Lung (tissue), 11 donors: ENCODE measurements at regions not wholly inside any gene's neighbourhood (a gene's known extent, or its start where the extent isn't known, plus 50 kb on each side); places are given as distances from the start of the nearest gene placed in this dataset.
A peak's percentile ranks its signal among the peaks of the same experiment; 100 is the strongest.

Experiments used
- ATAC-seq: fragments of 200-7000 bp; cut with Tn5 transposase; one replicate; pipeline ENCODE4 v1.9.1; 2020; ENCODE audit warnings: moderate number of reproducible peaks; ENCODE audit not compliant: insufficient read depth, low FRiP score
- DNase-seq, 3 donors: peaks; one replicate each; pipeline ENCODE4 v3.0.0-alpha.2; 2013 to 2017
- H3K27ac ChIP-seq, 2 donors: one replicate each; pipeline ENCODE4 v1.5.1; 2013; ENCODE audit warnings: mild to moderate bottlenecking in 2 of 2, moderate library complexity in 2 of 2, control low read depth in 1 of 2, inconsistent platforms in 1 of 2, low read depth in 1 of 2, low read length in 1 of 2
- H3K27me3 ChIP-seq, 3 donors: one replicate each; pipeline ENCODE4 v1.5.1; 2013; ENCODE audit warnings: low read length in 2 of 3; ENCODE audit not compliant: control insufficient read depth in 3 of 3, insufficient read depth in 3 of 3
- H3K36me3 ChIP-seq, 4 donors: one replicate each; pipeline ENCODE4 v1.5.1; 2013; ENCODE audit warnings: low read length in 4 of 4, mild to moderate bottlenecking in 1 of 4, moderate library complexity in 1 of 4; ENCODE audit not compliant: control insufficient read depth in 4 of 4, insufficient read depth in 4 of 4
- H3K4me1 ChIP-seq, 5 donors: one replicate each; pipeline ENCODE4 v1.5.1; 2013; ENCODE audit warnings: low read length in 5 of 5, mild to moderate bottlenecking in 2 of 5, moderate library complexity in 1 of 5; ENCODE audit not compliant: control insufficient read depth in 5 of 5, insufficient read depth in 5 of 5
- H3K4me3 ChIP-seq: one replicate; pipeline ENCODE4 v1.5.1; 2013; ENCODE audit warnings: mild to moderate bottlenecking, control low read depth, moderate library complexity
- H3K9ac ChIP-seq, 2 donors: one replicate each; pipeline ENCODE4 v1.5.1; 2013; ENCODE audit warnings: low read length in 2 of 2, control low read depth in 1 of 2; ENCODE audit not compliant: insufficient read depth in 1 of 2
- H3K9me3 ChIP-seq, 4 donors: one replicate each; pipeline ENCODE4 v1.5.1; 2013; ENCODE audit warnings: low read length in 3 of 4, mild to moderate bottlenecking in 1 of 4, moderate library complexity in 1 of 4; ENCODE audit not compliant: control insufficient read depth in 4 of 4, insufficient read depth in 3 of 4
- CTCF ChIP-seq: IDR thresholded peaks from 2 replicates; pipeline ENCODE4 v1.5.1; 2012; ENCODE audit warnings: mild to moderate bottlenecking; ENCODE audit errors: control extremely low read depth, extremely low read depth
- WGBS, 2 donors: extraction: QIAGEN DNeasy Blood & Tissue Kit; methylation state at CpG; one replicate each; pipeline ENCODE4 v1.1.7; 2013; 5-methylcytosine and 5-hydroxymethylcytosine counted together
- donor health status: control.
- donor health status: control.
- donor health status: Bipolar disorder and iron deficiency.
- donor health status: healthy.
- donor health status: DM: yes; HTN: yes; CAD: no.

DNA sequence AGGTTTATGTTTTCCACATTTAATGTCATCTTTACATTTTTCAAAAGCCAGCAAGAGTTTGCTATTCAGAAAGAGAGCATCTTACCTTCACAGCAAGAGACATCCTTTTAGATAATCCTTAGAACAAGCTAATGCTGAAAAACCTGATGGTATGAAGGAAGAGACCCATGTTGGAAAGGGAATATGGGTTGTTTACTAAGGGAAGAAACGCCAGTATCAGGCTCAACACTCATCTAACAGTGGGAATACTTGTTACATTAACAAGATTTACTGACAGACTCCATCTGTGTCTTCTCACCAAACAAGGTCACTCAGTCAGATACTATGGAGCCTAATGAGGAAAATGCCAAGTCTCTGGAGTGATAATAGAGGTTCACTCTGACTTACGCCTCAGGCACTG, 1474.1 kb upstream of the SLC39A10 start:
- ATAC-seq, result no peak
- no peaks in the 10 kb centered on the region for H3K36me3 ChIP-seq
- WGBS, 2 donors, result 36% methylated on average over 2 of the region's 2 CpGs

DNA sequence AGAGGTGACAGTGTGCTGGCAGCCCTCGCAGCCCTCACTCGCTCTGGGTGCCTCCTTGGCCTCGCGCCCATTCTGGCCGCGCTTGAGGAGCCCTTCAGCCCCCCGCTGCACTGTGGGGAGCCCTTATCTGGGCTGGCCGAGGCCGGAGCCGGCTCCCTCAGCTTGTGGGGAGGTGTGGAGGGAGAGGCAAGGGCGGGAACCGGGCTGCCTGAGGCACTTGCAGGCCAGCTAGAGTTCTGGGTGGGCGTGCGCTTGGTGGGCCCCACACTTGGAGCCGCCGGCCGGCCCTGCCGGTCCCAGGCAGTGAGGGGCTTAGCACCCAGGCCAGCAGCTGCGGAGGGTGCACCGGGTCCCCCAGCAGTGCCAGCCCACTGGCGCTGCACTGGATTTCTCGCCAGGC, 1480.9 kb upstream of the SLC39A10 start:
- WGBS, 2 donors, result 94 to 99% methylated on average over 20 to 22 of the region's 22 CpGs
- ATAC-seq, result no peak

More for the DNA sequence above, 1474.1 kb upstream of the SLC39A10 start:
- Histone ChIP-seq H3K4me3 (no peak overlapping the region), H3K27ac (no peak overlapping the region), H3K4me1 (no peaks in the 10 kb centered on the region), H3K9me3 (no peaks in the 10 kb centered on the region), H3K9ac (no peak overlapping the region), H3K27me3 (no peaks in the 10 kb centered on the region)
- no peak for DNase-seq
- TF ChIP-seq CTCF, result no peak

GRCh38 chr2:194166818-194167217, 1490.2 kb upstream of the SLC39A10 start:
- Histone ChIP-seq H3K27me3 (no peaks in the 10 kb centered on the region), H3K36me3 (no peaks in the 10 kb centered on the region), H3K4me3 (no peak overlapping the region), H3K27ac (no peak overlapping the region), H3K4me1 (no peaks in the 10 kb centered on the region), H3K9me3 (no peaks in the 10 kb centered on the region), H3K9ac (no peak overlapping the region)
- TF ChIP-seq CTCF, result no peak
- ATAC-seq (no peak), DNase-seq (peak in 2 of 3 donors; percentile 17 to 32)
- WGBS, 2 donors, result 48 to 49% methylated on average over 2 of the region's 2 CpGs

More for the DNA sequence above, 1480.9 kb upstream of the SLC39A10 start:
- Histone ChIP-seq H3K27ac (no peak overlapping the region), H3K4me3 (no peak overlapping the region), H3K27me3 (no peaks in the 10 kb centered on the region), H3K4me1 (no peaks in the 10 kb centered on the region), H3K9ac (no peak overlapping the region), H3K9me3 (no peaks in the 10 kb centered on the region), H3K36me3 (no peaks in the 10 kb centered on the region)
- DNase-seq, result no peak
- TF ChIP-seq CTCF, result no peak

DNA sequence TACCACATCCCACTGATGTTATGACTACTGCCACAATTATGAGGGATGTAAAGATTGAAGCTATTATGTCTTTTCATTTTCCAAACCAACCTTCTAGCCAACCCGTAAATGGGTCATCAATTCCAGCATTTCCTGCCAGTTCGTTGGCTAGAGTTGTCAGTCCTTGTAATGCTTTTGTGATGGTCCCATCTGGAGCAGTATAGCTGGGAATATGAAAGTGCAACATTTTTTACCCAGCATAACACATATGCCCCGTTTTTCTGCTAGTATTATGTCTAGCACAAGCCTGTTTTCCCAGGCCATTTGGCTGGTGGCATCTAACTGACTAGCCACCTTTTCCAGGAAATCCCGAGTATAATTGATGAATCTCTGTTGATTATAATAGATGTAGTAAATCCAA, 1501.6 kb upstream of the SLC39A10 start:
- no peak overlapping the region for H3K4me3 ChIP-seq
- no peak overlapping the region for H3K9ac ChIP-seq
- WGBS, 2 donors, result 82 to 86% methylated on average over 4 of the region's 4 CpGs
- DNase-seq (no peak), ATAC-seq (no peak)
- no peaks in the 10 kb centered on the region for H3K27me3 ChIP-seq
- H3K9me3 ChIP-seq, result peaks cover 0 to 8% (median 4%) of the 10 kb centered on the region in 4 donors
- no peaks in the 10 kb centered on the region for H3K4me1 ChIP-seq
- TF ChIP-seq CTCF, result no peak
- no peaks in the 10 kb centered on the region for H3K36me3 ChIP-seq
- no peak overlapping the region for H3K27ac ChIP-seq
